8988T (cell line): ENCODE measurements at regions not wholly inside any gene's neighbourhood (a gene's known extent, or its start where the extent isn't known, plus 50 kb on each side); places are given as distances from the start of the nearest gene placed in this dataset.

Experiments used
- DNase-seq: peaks from one replicate; pipeline ENCODE4 v3.0.0; 2011

GRCh38 chr7:94054130-94054529 is 50.0 kb upstream of the BET1 start:
- DNase-seq = no peak

DNA sequence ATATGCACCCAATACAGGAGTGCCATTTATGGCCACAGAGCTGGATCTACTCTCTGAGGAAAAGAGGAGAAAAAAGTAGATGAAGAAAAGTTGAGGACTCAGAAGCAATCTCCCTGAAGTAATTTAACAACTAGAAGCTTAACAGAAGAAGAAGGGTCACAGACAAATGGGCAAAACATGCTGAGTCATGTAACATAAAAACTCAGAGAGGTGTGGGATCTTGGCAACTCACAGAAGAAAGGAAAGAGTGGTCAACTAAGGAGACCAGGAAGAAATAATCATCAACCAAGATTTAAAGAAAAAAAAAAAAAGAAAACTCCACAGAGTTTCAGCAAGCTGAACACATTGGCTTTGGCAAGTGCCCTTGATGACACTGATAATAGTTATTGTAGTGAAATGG is 51.8 kb upstream of the BET1 start:
- no peak for DNase-seq

DNA sequence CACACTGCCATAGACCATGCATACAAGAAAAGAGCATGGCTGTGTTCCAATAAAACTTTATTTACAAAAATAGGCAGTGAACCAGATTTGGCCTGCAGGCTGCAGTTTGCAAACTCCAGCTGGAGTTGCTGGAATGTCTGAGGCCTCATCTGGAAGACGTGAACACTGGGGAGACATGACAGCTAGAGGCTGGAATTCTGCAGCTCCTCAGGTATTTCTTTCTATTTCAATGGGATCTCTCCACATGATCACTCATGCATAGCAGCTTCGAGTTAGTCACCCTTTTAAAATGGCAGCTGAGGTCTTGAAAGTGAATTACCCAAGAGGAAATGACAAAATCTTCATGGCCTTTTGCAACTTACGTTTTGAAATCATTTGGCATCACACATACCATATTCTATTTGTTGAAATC is 52.6 kb upstream of the BET1 start:
- no peak for DNase-seq

DNA sequence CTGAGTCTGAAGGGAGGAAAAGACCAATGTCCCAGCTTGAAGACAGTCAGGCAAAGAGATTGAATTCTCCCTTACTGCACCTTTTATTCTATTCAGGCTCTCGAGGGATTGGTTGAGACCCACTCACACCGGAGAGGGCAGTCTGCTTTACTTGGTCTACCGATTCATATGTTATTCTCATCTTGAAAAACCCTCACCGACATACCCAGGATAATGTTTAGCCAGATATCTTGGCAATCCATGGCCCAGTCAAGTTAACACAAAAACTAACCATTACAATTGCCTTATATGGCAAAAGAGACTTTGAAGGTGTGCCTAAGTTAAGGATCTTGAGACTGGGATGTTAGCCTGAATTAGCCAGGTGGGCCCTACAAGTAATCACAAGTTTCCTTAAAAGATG is 53.8 kb upstream of the BET1 start:
- DNase-seq = no peak

DNA sequence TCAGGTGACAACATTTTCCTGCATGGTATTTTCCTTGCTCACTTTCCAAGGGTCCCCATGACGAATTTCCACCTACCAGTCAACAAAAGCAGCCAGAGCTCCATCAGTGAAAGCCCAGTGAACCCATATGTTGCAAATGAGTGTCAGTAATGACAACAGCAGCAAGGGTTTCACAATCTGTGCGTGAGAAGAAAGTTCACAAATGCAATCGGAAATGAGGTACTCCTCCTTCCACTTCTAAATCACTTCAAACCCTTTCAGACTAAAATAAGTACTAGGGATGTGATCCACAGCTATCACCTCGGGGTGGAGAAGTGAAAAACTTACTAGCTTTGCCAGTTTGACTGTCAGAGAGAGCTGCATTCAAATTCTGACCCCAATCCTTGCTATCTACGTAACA is 55.6 kb upstream of the BET1 start:
- no peak for DNase-seq

DNA sequence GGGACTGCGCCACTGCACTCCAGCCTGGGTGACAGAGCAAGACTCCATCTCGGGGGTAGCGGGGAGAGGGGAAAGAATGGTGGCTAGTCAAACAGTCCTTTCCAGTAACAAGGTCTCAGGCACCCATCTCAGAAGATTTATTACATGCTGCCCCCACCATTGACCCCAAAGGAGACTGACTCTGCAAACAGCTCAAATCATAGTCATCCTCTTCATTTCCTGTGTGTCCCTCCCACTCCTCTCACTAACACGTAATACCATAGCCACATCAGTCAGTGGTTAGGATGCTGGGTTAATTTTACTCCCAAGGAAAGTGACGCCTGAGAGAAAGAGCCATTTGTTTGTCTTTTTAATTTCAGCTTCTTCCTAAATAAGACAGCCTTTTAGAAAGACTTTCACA is 56.6 kb upstream of the BET1 start:
- DNase-seq = no peak

- DNase-seq = no peak
Observed at GRCh38 chr7:94061326-94061725, 57.2 kb upstream of the BET1 start.

- no peak for DNase-seq
Observed at GRCh38 chr7:94062372-94062771, 58.2 kb upstream of the BET1 start.

- no peak for DNase-seq
Observed at GRCh38 chr7:94064541-94065191, 60.5 kb upstream of the BET1 start.

DNA sequence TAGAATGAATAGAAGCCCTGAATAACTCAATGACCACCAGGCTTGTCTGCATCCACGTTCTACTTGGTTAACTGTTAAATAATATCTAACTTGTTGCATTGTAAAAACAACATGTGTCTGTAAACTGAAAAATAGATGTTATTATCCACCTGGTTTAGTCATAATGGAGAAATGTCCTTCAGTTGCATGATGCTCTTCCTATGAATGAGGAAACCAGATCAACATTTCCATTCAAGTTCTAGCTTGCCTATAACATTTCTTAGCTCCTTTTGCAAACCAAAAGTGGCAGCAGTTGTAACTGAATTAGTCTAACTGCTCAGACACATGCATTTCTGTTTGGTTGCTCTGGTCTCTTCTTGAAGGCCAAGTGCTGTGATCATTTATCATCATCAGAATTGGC is 62.9 kb upstream of the BET1 start:
- DNase-seq = no peak

GRCh38 chr7:94067506-94067905 is 63.4 kb upstream of the BET1 start:
- no peak for DNase-seq

- DNase-seq = no peak
Observed at GRCh38 chr7:94069162-94069739, 65.1 kb upstream of the BET1 start.

DNA sequence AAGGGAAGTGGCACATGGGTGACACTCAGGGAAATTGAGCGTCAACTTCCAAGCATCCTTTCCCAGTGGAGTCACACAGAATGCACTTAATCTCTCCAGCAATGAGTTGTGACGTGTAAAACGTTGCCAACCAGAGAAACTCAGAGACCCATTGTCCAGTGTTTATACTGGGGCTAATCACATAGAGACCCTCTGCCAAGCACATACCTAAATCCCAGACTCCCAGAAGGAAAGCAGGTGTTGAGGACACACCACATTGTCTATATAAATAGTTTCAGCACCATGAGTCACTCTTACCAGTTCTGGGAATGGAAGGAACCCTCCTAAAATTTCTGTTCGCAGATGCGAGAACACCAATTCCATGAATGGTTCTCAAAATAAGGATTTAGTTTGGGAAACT is 76.4 kb upstream of the BET1 start:
- no peak for DNase-seq

GRCh38 chr7:94082126-94082525 is 78.0 kb upstream of the BET1 start:
- no peak for DNase-seq

GRCh38 chr7:94087664-94088352 is 83.7 kb upstream of the BET1 start:
- peak; percentile 13 for DNase-seq

GRCh38 chr7:94088560-94088959 is 84.4 kb upstream of the BET1 start:
- no peak for DNase-seq

GRCh38 chr7:94089806-94090205 is 85.7 kb upstream of the BET1 start:
- no peak for DNase-seq

DNA sequence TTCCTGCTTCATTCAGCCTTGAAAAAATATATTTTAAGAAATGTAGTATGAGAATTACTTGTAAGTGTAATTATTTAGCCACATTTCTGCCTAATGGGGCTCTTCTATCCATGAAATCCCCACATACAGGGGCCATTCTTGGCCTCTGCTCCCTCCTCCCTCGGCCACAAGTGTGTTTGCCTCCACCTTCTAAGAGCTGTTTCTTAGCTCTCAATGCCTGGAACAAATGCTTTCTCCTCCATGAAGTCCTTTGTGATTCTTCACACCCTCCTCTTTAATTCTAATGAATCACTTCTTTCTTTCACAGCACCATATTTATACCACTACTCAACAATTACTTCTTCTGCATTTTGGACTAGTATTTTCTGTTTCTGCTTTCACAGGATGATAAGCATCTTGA is 88.8 kb upstream of the BET1 start:
- DNase-seq = no peak

- no peak for DNase-seq
Observed at GRCh38 chr7:94094298-94094697, 90.1 kb upstream of the BET1 start.

GRCh38 chr7:94095316-94096009 is 91.3 kb upstream of the BET1 start:
- no peak for DNase-seq

GRCh38 chr7:94099679-94100078 is 95.5 kb upstream of the BET1 start:
- no peak for DNase-seq

- no peak for DNase-seq
Observed at GRCh38 chr7:94100723-94101345, 96.7 kb upstream of the BET1 start.

DNA sequence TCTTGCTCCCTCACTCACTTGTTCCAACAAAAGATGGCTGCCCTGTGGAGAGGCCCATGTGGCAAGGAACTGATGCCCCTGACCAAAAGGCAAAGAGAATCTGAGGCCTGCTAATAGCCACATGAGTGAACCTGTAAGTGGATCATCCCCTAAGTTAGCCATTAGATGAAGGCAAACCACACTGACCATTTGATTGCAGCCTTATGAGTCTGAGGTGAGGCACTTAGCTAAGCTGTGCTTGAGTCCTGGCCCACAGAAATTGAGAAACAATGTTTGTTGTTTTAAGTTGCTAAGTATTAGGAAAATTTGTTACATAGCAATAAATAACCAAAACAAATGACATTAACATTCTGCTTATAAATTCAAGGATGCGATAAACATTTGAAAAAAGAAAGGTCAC is 100.1 kb upstream of the BET1 start:
- no peak for DNase-seq

DNA sequence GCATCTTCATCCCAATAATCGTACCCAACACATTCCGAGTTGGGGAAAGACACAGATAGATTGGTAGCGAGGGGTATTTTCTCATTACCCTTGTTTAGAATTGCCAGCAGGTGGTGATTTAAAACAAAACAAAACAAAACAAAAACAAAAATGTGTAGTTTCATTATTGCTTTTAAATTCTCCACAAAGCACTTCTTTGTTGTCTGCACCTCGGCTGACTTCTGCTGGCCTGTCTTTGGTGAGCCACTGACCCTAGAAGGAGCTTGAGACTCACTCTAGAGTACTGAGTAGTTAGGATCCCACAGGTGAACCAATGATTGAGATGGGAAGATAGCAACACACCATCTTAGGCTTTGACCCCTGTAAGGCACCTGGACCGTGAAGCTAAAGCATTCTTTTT is 105.4 kb upstream of the BET1 start:
- no peak for DNase-seq
